GM12878 (cell line): ENCODE measurements at regions not wholly inside any gene's neighbourhood (a gene's known extent, or its start where the extent isn't known, plus 50 kb on each side); places are given as distances from the start of the nearest gene placed in this dataset.

Source experiments
- ATAC-seq: fragments of 200-7000 bp; cut with Tn5 transposase; 3 replicates; pipeline ENCODE4 v1.9.1; 2020; ENCODE audit warnings: mild to moderate bottlenecking, moderate library complexity
- BruUV-seq: library from RNA; stranded (reverse); fragments of 400-500 nt; replicated peaks from 2 replicates; lab custom pipeline; 2021; lab: Mats Ljungman, UMichigan
- CTCF ChIA-PET: fragments of 300-600 bp; sonication (Branson Sonifier 250); formaldehyde crosslinking; extraction: SDS; loops from one replicate; lab custom pipeline; 2021; ENCODE audit warnings: inconsistent platforms; lab: Yijun Ruan, JAX
- POLR2A ChIA-PET: fragments of 350-600 bp; formaldehyde crosslinking; extraction: SDS; loops from one replicate; lab custom pipeline; 2021; ENCODE audit warnings: inconsistent platforms; lab: Charles Lee
- RAD21 ChIA-PET: fragments of 300-600 bp; sonication (Branson Sonifier 250); formaldehyde crosslinking; loops from one replicate; lab custom pipeline; 2023; ENCODE audit warnings: antibody characterized with exemption; ENCODE audit not compliant: unreplicated experiment; lab: Charles Lee
- SMC1A ChIA-PET: fragments of 300-600 bp; sonication (Branson Sonifier 250); formaldehyde crosslinking; loops from one replicate; lab custom pipeline; 2023; ENCODE audit not compliant: unreplicated experiment, uncharacterized antibody; lab: Charles Lee
- DNase-seq: peaks from one replicate; pipeline ENCODE4 v3.0.0-alpha.2; 2011; ENCODE audit warnings: low read depth, low spot score
- FAIRE-seq: peaks from 3 replicates; lab custom pipeline; 2011; peaks lifted over from hg19 to GRCh38; lab: Jason Lieb, UNC
- H2AFZ ChIP-seq: 2 replicates; pipeline ENCODE4 v1.6.0; 2011; ENCODE audit warnings: low read depth, low read length, control low read depth; ENCODE audit not compliant: control insufficient read depth
- H3K27ac ChIP-seq: 2 replicates; pipeline ENCODE4 v1.5.1; 2011; ENCODE audit warnings: control low read depth; ENCODE audit not compliant: control insufficient read depth, insufficient read depth
- H3K27me3 ChIP-seq, 2 experiments: replicated peaks in 1 of 2; 2 replicates each; pipeline versions ENCODE4 v1.6.0 to v1.6.1; 2011; ENCODE audit warnings: low read length in 1 of 2; ENCODE audit not compliant: control insufficient read depth in 2 of 2, insufficient read depth in 2 of 2
- H3K36me3 ChIP-seq, 2 experiments: 2 replicates each; pipeline ENCODE4 v1.5.1; 2011; ENCODE audit warnings: low read length in 1 of 2; ENCODE audit not compliant: control insufficient read depth in 2 of 2, insufficient read depth in 2 of 2
- H3K4me1 ChIP-seq: 2 replicates; pipeline ENCODE4 v1.6.1; 2011; ENCODE audit warnings: mild to moderate bottlenecking, low read length, moderate library complexity, mixed read lengths; ENCODE audit not compliant: control insufficient read depth, insufficient read depth
- H3K4me2 ChIP-seq: 2 replicates; pipeline ENCODE4 v1.6.0; 2011; ENCODE audit warnings: control low read depth; ENCODE audit not compliant: control insufficient read depth, insufficient read depth
- H3K4me3 ChIP-seq: fragments of 200-600 bp; sonication (generic); 2 replicates; pipeline ENCODE4 v1.5.1; 2016
- H3K79me2 ChIP-seq: 2 replicates; pipeline ENCODE4 v1.6.0; 2011; ENCODE audit warnings: low read length; ENCODE audit not compliant: control insufficient read depth, insufficient read depth
- H3K9ac ChIP-seq: 2 replicates; pipeline ENCODE4 v1.8.0; 2011; ENCODE audit warnings: low read length, control low read depth, mixed read lengths; ENCODE audit not compliant: control insufficient read depth, insufficient read depth
- H3K9me3 ChIP-seq: replicated peaks from 3 replicates; pipeline ENCODE4 v1.5.1; 2011; ENCODE audit warnings: mild to moderate bottlenecking, low read length; ENCODE audit not compliant: control insufficient read depth, insufficient read depth
- H4K20me1 ChIP-seq: 2 replicates; pipeline ENCODE4 v1.6.0; 2011; ENCODE audit not compliant: control insufficient read depth, insufficient read depth
- DPF2 ChIP-seq: fragments of 450-650 bp; IDR thresholded peaks from 2 replicates; pipeline ENCODE4 v1.6.1; 2017; ENCODE audit warnings: mild to moderate bottlenecking
- GATAD2B ChIP-seq: fragments of 450-650 bp; conservative IDR thresholded peaks from 2 replicates; pipeline ENCODE4 v1.6.1; 2017; ENCODE audit warnings: low read depth, mild to moderate bottlenecking, moderate library complexity
- JUNB ChIP-seq: IDR thresholded peaks from 2 replicates; pipeline ENCODE4 v1.6.1; 2016; ENCODE audit warnings: antibody characterized with exemption, mild to moderate bottlenecking
- PRDM15 ChIP-seq: fragments of 450-650 bp; formaldehyde crosslinking; IDR thresholded peaks from 2 replicates; pipeline ENCODE4 v1.4.0; 2020; ENCODE audit warnings: mild to moderate bottlenecking, moderate library complexity
- SIN3A ChIP-seq: IDR thresholded peaks from 2 replicates; pipeline ENCODE4 v1.6.1; 2012; ENCODE audit warnings: low read depth, low read length, improper control_type of control experiment
- TBL1XR1 ChIP-seq: IDR thresholded peaks from 2 replicates; pipeline ENCODE4 v1.6.1; 2012; ENCODE audit warnings: low read depth, low read length, improper control_type of control experiment
- USF1 ChIP-seq: IDR thresholded peaks from 2 replicates; pipeline ENCODE4 v1.6.1; 2011; ENCODE audit warnings: borderline replicate concordance, low read depth, mild to moderate bottlenecking, moderate library complexity, mixed read lengths, low read length; ENCODE audit not compliant: insufficient read depth; ENCODE audit errors: extremely low read length
- ZNF24 ChIP-seq: fragments of 450-650 bp; IDR thresholded peaks from 2 replicates; pipeline ENCODE4 v1.6.1; 2017; ENCODE audit warnings: antibody characterized with exemption, mild to moderate bottlenecking
- ZNF384 ChIP-seq: IDR thresholded peaks from 2 replicates; pipeline ENCODE4 v1.6.1; 2012; ENCODE audit warnings: low read depth, mild to moderate bottlenecking, low read length, improper control_type of control experiment, borderline replicate concordance
- WGBS: methylation state at CpG from one replicate; pipeline ENCODE4 v1.1.6; 2016; ENCODE audit warnings: low lambda C conversion rate; ENCODE audit not compliant: insufficient replicate concordance, insufficient coverage; ENCODE audit errors: missing lambda C conversion rate; 5-methylcytosine and 5-hydroxymethylcytosine counted together
- in situ Hi-C: fragments of 300-500 bp; cut with MboI; formaldehyde crosslinking; loops from 9 replicates; pipeline ENCODE4 v1.14.3; 2018; ENCODE audit warnings: mixed read lengths
- intact Hi-C: fragments of 100-400 bp; cut with micrococcal nuclease; formaldehyde crosslinking; loops from one replicate; pipeline ENCODE4 v1.14.2; 2022; ENCODE audit not compliant: unreplicated experiment

GRCh38 chr9:108193026-108193710, 662.6 kb downstream of the ACTL7B start:
- no peak overlapping the region for H3K27ac ChIP-seq
- H3K27me3 ChIP-seq, result no peaks in the 10 kb centered on the region
- RAD21 ChIA-PET, result no interaction called here
- ATAC-seq (no peak), FAIRE-seq (no peak), DNase-seq (no peak)
- no peak overlapping the region for H3K4me3 ChIP-seq
- no TSS peak for BruUV-seq
- H3K4me2 ChIP-seq, result no peak overlapping the region
- SMC1A ChIA-PET, result no interaction called here
- CTCF ChIA-PET, result no interaction called here
- H3K36me3 ChIP-seq, result no peaks in the 10 kb centered on the region
- in situ Hi-C loops (no loop called here), intact Hi-C loops (no loop called here)
- no peak overlapping the region for H2AFZ ChIP-seq
- no peaks in the 10 kb centered on the region for H4K20me1 ChIP-seq
- no peaks in the 10 kb centered on the region for H3K79me2 ChIP-seq
- H3K9ac ChIP-seq, result no peak overlapping the region
- POLR2A ChIA-PET, result no interaction called here
- 62% methylated on average over 8 of the region's 8 CpGs for WGBS
- TF ChIP-seq GATAD2B (no peak), USF1 (no peak), ZNF384 (no peak), DPF2 (no peak), ZNF24 (no peak), SIN3A (no peak), JUNB (no peak), TBL1XR1 (no peak), PRDM15 (no peak)
- no peaks in the 10 kb centered on the region for H3K9me3 ChIP-seq
- H3K4me1 ChIP-seq, result no peaks in the 10 kb centered on the region
